GM12878 (cell line): ENCODE measurements at regions not wholly inside any gene's neighbourhood (a gene's known extent, or its start where the extent isn't known, plus 50 kb on each side); places are given as distances from the start of the nearest gene placed in this dataset.

ENCODE experiments used
- ATAC-seq: fragments of 200-7000 bp; cut with Tn5 transposase; 3 replicates; pipeline ENCODE4 v1.9.1; 2020; ENCODE audit warnings: mild to moderate bottlenecking, moderate library complexity
- BruUV-seq: library from RNA; stranded (reverse); fragments of 400-500 nt; replicated peaks from 2 replicates; lab custom pipeline; 2021; lab: Mats Ljungman, UMichigan
- CTCF ChIA-PET: fragments of 300-600 bp; sonication (Branson Sonifier 250); formaldehyde crosslinking; extraction: SDS; loops from one replicate; lab custom pipeline; 2021; ENCODE audit warnings: inconsistent platforms; lab: Yijun Ruan, JAX
- POLR2A ChIA-PET: fragments of 350-600 bp; formaldehyde crosslinking; extraction: SDS; loops from one replicate; lab custom pipeline; 2021; ENCODE audit warnings: inconsistent platforms; lab: Charles Lee
- RAD21 ChIA-PET: fragments of 300-600 bp; sonication (Branson Sonifier 250); formaldehyde crosslinking; loops from one replicate; lab custom pipeline; 2023; ENCODE audit warnings: antibody characterized with exemption; ENCODE audit not compliant: unreplicated experiment; lab: Charles Lee
- SMC1A ChIA-PET: fragments of 300-600 bp; sonication (Branson Sonifier 250); formaldehyde crosslinking; loops from one replicate; lab custom pipeline; 2023; ENCODE audit not compliant: unreplicated experiment, uncharacterized antibody; lab: Charles Lee
- DNase-seq: peaks from one replicate; pipeline ENCODE4 v3.0.0-alpha.2; 2011; ENCODE audit warnings: low read depth, low spot score
- FAIRE-seq: peaks from 3 replicates; lab custom pipeline; 2011; peaks lifted over from hg19 to GRCh38; lab: Jason Lieb, UNC
- H2AFZ ChIP-seq: 2 replicates; pipeline ENCODE4 v1.6.0; 2011; ENCODE audit warnings: low read depth, low read length, control low read depth; ENCODE audit not compliant: control insufficient read depth
- H3K27ac ChIP-seq: 2 replicates; pipeline ENCODE4 v1.5.1; 2011; ENCODE audit warnings: control low read depth; ENCODE audit not compliant: control insufficient read depth, insufficient read depth
- H3K27me3 ChIP-seq, 2 experiments: replicated peaks in 1 of 2; 2 replicates each; pipeline versions ENCODE4 v1.6.0 to v1.6.1; 2011; ENCODE audit warnings: low read length in 1 of 2; ENCODE audit not compliant: control insufficient read depth in 2 of 2, insufficient read depth in 2 of 2
- H3K36me3 ChIP-seq, 2 experiments: 2 replicates each; pipeline ENCODE4 v1.5.1; 2011; ENCODE audit warnings: low read length in 1 of 2; ENCODE audit not compliant: control insufficient read depth in 2 of 2, insufficient read depth in 2 of 2
- H3K4me1 ChIP-seq: 2 replicates; pipeline ENCODE4 v1.6.1; 2011; ENCODE audit warnings: mild to moderate bottlenecking, low read length, moderate library complexity, mixed read lengths; ENCODE audit not compliant: control insufficient read depth, insufficient read depth
- H3K4me2 ChIP-seq: 2 replicates; pipeline ENCODE4 v1.6.0; 2011; ENCODE audit warnings: control low read depth; ENCODE audit not compliant: control insufficient read depth, insufficient read depth
- H3K4me3 ChIP-seq: fragments of 200-600 bp; sonication (generic); 2 replicates; pipeline ENCODE4 v1.5.1; 2016
- H3K79me2 ChIP-seq: 2 replicates; pipeline ENCODE4 v1.6.0; 2011; ENCODE audit warnings: low read length; ENCODE audit not compliant: control insufficient read depth, insufficient read depth
- H3K9ac ChIP-seq: 2 replicates; pipeline ENCODE4 v1.8.0; 2011; ENCODE audit warnings: low read length, control low read depth, mixed read lengths; ENCODE audit not compliant: control insufficient read depth, insufficient read depth
- H3K9me3 ChIP-seq: replicated peaks from 3 replicates; pipeline ENCODE4 v1.5.1; 2011; ENCODE audit warnings: mild to moderate bottlenecking, low read length; ENCODE audit not compliant: control insufficient read depth, insufficient read depth
- H4K20me1 ChIP-seq: 2 replicates; pipeline ENCODE4 v1.6.0; 2011; ENCODE audit not compliant: control insufficient read depth, insufficient read depth
- BCL11A ChIP-seq: IDR thresholded peaks from 2 replicates; pipeline ENCODE4 v1.6.1; 2011; ENCODE audit warnings: low read depth, low read length
- EZH2 ChIP-seq: IDR thresholded peaks from 2 replicates; pipeline ENCODE4 v1.6.1; 2012; ENCODE audit warnings: low read depth, mild to moderate bottlenecking, control low read depth, inconsistent platforms, low read length, borderline replicate concordance; ENCODE audit not compliant: control insufficient read depth
- FOXM1 ChIP-seq: IDR thresholded peaks from 2 replicates; pipeline ENCODE4 v1.6.1; 2012; ENCODE audit warnings: low read depth, mild to moderate bottlenecking, inconsistent platforms, low read length, moderate library complexity
- GATAD2B ChIP-seq: fragments of 450-650 bp; conservative IDR thresholded peaks from 2 replicates; pipeline ENCODE4 v1.6.1; 2017; ENCODE audit warnings: low read depth, mild to moderate bottlenecking, moderate library complexity
- IKZF2 ChIP-seq, 2 experiments: fragments of 450-650 bp; IDR thresholded peaks; 2 replicates each; pipeline ENCODE4 v1.6.1; 2017; ENCODE audit warnings: mild to moderate bottlenecking in 2 of 2, moderate library complexity in 2 of 2
- LARP7 ChIP-seq: fragments of 450-650 bp; IDR thresholded peaks from 2 replicates; pipeline ENCODE4 v1.6.1; 2017; ENCODE audit warnings: mild to moderate bottlenecking
- MYC ChIP-seq: IDR thresholded peaks from 2 replicates; pipeline ENCODE4 v1.6.1; 2011; ENCODE audit warnings: mild to moderate bottlenecking, low read length, moderate library complexity, inconsistent platforms; ENCODE audit not compliant: insufficient read depth, insufficient replicate concordance, insufficient read length, severe bottlenecking
- POLR2A ChIP-seq: IDR thresholded peaks from 2 replicates; pipeline ENCODE4 v1.6.1; 2011; ENCODE audit warnings: low read depth, mild to moderate bottlenecking, low read length
- SIN3A ChIP-seq: IDR thresholded peaks from 2 replicates; pipeline ENCODE4 v1.6.1; 2012; ENCODE audit warnings: low read depth, low read length, improper control_type of control experiment
- SPI1 ChIP-seq: IDR thresholded peaks from 2 replicates; pipeline ENCODE4 v1.6.1; 2011; ENCODE audit warnings: low read depth, mild to moderate bottlenecking, low read length, moderate library complexity, borderline replicate concordance; ENCODE audit not compliant: insufficient read depth
- TARDBP ChIP-seq: IDR thresholded peaks from 2 replicates; pipeline ENCODE4 v1.6.1; 2016; ENCODE audit warnings: borderline replicate concordance
- USF2 ChIP-seq: IDR thresholded peaks from 2 replicates; pipeline ENCODE4 v1.6.1; 2011; ENCODE audit warnings: low read depth, low read length, improper control_type of control experiment, borderline replicate concordance
- WGBS: methylation state at CpG from one replicate; pipeline ENCODE4 v1.1.6; 2016; ENCODE audit warnings: low lambda C conversion rate; ENCODE audit not compliant: insufficient replicate concordance, insufficient coverage; ENCODE audit errors: missing lambda C conversion rate; 5-methylcytosine and 5-hydroxymethylcytosine counted together
- in situ Hi-C: fragments of 300-500 bp; cut with MboI; formaldehyde crosslinking; loops from 9 replicates; pipeline ENCODE4 v1.14.3; 2018; ENCODE audit warnings: mixed read lengths
- intact Hi-C: fragments of 100-400 bp; cut with micrococcal nuclease; formaldehyde crosslinking; loops from one replicate; pipeline ENCODE4 v1.14.2; 2022; ENCODE audit not compliant: unreplicated experiment

- H3K9ac ChIP-seq, result no peak overlapping the region
- H2AFZ ChIP-seq, result no peak overlapping the region
- H3K4me1 ChIP-seq, result no peaks in the 10 kb centered on the region
- H3K4me3 ChIP-seq, result no peak overlapping the region
- H3K27me3 ChIP-seq, result no peaks in the 10 kb centered on the region
- CTCF ChIA-PET, result no interaction called here
- no peaks in the 10 kb centered on the region for H3K79me2 ChIP-seq
- 65% methylated on average over 24 of the region's 24 CpGs for WGBS
- H3K4me2 ChIP-seq, result no peak overlapping the region
- no peak overlapping the region for H3K27ac ChIP-seq
- no TSS peak for BruUV-seq
- POLR2A ChIA-PET, result no interaction called here
- H4K20me1 ChIP-seq, result no peaks in the 10 kb centered on the region
- H3K36me3 ChIP-seq, result no peaks in the 10 kb centered on the region
- FAIRE-seq (no peak), DNase-seq (no peak), ATAC-seq (no peak)
- H3K9me3 ChIP-seq, result no peaks in the 10 kb centered on the region
- in situ Hi-C loops (no loop called here), intact Hi-C loops (no loop called here)
- SMC1A ChIA-PET, result no interaction called here
- RAD21 ChIA-PET, result no interaction called here
- TF ChIP-seq MYC (no peak), TARDBP (no peak), BCL11A (no peak), POLR2A (no peak), FOXM1 (no peak), USF2 (no peak), GATAD2B (no peak), SPI1 (no peak), SIN3A (no peak), EZH2 (no peak), IKZF2 (IDR thresholded peaks at IDR 0.05) (no peak), LARP7 (no peak)
Measured at GRCh38 chr10:1964476-1964875, 227.2 kb upstream of the ADARB2 start.
